ENCODE measurements at regions not wholly inside any gene's neighbourhood (a gene's known extent, or its start where the extent isn't known, plus 50 kb on each side); places are given as distances from the start of the nearest gene placed in this dataset.

GRCh38 chr10:118491055-118491454 is 104.4 kb downstream of the PRLHR start:
- peaks cover 5% of the 10 kb centered on the region for H3K27me3 Mint-ChIP-seq (ENCODE audit: low read depth, poor library complexity)
- no peak for DNase-seq
- H3K4me1 Mint-ChIP-seq, result peaks cover 5% of the 10 kb centered on the region
- H3K36me3 Mint-ChIP-seq (ENCODE audit: low read depth), result peaks cover 6% of the 10 kb centered on the region
- TF ChIP-seq CTCF (IDR thresholded peaks at IDR 0.05), result no peak
- peaks cover 23% of the 10 kb centered on the region for H3K9me3 Mint-ChIP-seq
- no peak overlapping the region for H3K27ac Mint-ChIP-seq
- H3K4me3 Mint-ChIP-seq, result no peak overlapping the region

DNA sequence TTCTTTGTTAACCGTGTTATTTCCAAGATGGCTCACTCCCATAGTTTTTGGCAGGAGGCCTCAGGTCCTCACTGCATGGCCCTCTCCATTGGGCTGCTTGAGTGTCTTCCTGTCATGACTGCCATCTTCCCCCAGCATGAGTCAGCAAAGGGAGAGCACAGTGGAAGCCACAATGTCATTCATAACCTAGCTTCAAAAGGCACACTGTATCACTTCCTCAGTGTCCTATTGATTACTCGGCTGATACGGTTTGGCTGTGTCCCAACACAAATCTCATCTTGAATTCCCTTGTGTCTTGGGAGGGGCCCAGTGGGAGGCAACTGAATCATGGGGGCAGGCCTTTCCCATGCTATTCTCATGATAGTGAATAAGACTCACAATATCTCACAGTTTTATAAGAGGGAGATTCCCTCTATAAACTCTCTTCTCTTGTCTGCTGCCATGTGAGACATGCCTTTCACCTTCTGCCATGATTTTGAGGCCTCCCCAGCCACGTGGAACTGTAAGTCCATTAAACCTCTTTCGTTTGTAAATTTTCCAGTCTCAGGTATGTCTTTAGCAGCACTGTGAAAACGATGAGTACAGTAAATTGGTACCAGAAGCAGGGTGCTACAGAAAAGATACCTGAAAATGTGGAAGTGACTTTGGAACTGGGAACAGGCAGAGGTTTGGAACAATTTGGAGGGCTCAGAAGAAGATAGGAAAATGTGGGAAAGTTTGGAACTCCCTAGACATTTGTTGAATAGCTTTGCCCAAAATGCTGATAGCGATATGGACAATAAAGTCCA is 106.5 kb downstream of the PRLHR start:
- no peak overlapping the region for H3K4me3 Mint-ChIP-seq

DNA sequence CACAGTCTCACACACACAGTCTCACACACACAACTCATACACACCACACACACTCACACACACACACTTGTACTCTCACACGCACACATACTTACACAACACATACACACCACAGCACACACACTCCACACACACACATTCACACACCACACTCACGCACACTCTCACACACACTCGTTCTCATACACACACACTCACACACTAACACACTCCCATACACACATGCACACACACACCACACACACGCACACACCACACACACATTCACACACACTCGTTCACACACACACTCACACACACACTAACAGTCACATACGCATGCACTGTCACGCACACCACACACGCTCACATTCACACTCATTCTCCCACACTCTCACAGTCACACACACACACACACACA is 109.8 kb downstream of the PRLHR start:
- Mint-ChIP-seq H3K36me3 (ENCODE audit: low read depth) (peaks cover 6% of the 10 kb centered on the region), H3K9me3 (peaks cover 15% of the 10 kb centered on the region), H3K4me1 (no peaks in the 10 kb centered on the region), H3K27ac (peak overlapping the region; percentile 3), H3K27me3 (ENCODE audit: low read depth, poor library complexity) (peaks cover 8% of the 10 kb centered on the region), H3K4me3 (no peak overlapping the region)
- TF ChIP-seq CTCF (IDR thresholded peaks at IDR 0.05), result no peak
- no peak for DNase-seq

More for the DNA sequence above, 106.5 kb downstream of the PRLHR start:
- H3K27ac Mint-ChIP-seq, result no peak overlapping the region
- H3K9me3 Mint-ChIP-seq, result peaks cover 23% of the 10 kb centered on the region
- DNase-seq, result no peak
- H3K27me3 Mint-ChIP-seq (ENCODE audit: low read depth, poor library complexity), result peaks cover 5% of the 10 kb centered on the region
- TF ChIP-seq CTCF (IDR thresholded peaks at IDR 0.05), result no peak
- peaks cover 6% of the 10 kb centered on the region for H3K36me3 Mint-ChIP-seq (ENCODE audit: low read depth)
- no peaks in the 10 kb centered on the region for H3K4me1 Mint-ChIP-seq

- Mint-ChIP-seq H3K4me3 (no peak overlapping the region), H3K4me1 (no peaks in the 10 kb centered on the region), H3K27me3 (ENCODE audit: low read depth, poor library complexity) (peaks cover 8% of the 10 kb centered on the region), H3K27ac (no peak overlapping the region), H3K36me3 (ENCODE audit: low read depth) (peaks cover 4% of the 10 kb centered on the region), H3K9me3 (peaks cover 6% of the 10 kb centered on the region)
- DNase-seq, result no peak
- no peak for TF ChIP-seq CTCF (IDR thresholded peaks at IDR 0.05)
Measured at GRCh38 chr10:118484152-118484871, 111.1 kb downstream of the PRLHR start.

GRCh38 chr10:118483496-118483895 is 112.0 kb downstream of the PRLHR start:
- Mint-ChIP-seq H3K4me1 (no peaks in the 10 kb centered on the region), H3K27ac (no peak overlapping the region), H3K9me3 (no peaks in the 10 kb centered on the region)

More at GRCh38 chr10:118483496-118483895, 112.0 kb downstream of the PRLHR start:
- no peak for DNase-seq
- no peak for TF ChIP-seq CTCF (IDR thresholded peaks at IDR 0.05)
- Mint-ChIP-seq H3K36me3 (ENCODE audit: low read depth) (no peaks in the 10 kb centered on the region), H3K4me3 (no peak overlapping the region), H3K27me3 (ENCODE audit: low read depth, poor library complexity) (peaks cover 3% of the 10 kb centered on the region)
